ENCODE measurements at regions not wholly inside any gene's neighbourhood (a gene's known extent, or its start where the extent isn't known, plus 50 kb on each side); places are given as distances from the start of the nearest gene placed in this dataset.

- H3K9me3 Mint-ChIP-seq, result peaks cover 2% of the 10 kb centered on the region
- H3K27ac Mint-ChIP-seq, result no peak overlapping the region
- H3K4me3 Mint-ChIP-seq, result no peak overlapping the region
Observed at GRCh38 chr10:3398825-3399646, 226.5 kb upstream of the PITRM1 start.

GRCh38 chr10:3397846-3398245 lies 225.3 kb upstream of the PITRM1 start:
- no peak for DNase-seq (ENCODE audit: low spot score in 2 of 2)
- no peak for ATAC-seq (ENCODE audit: low read depth)
- Mint-ChIP-seq H3K4me1 (peaks cover 10% of the 10 kb centered on the region), H3K27ac (no peak overlapping the region), H3K4me3 (no peak overlapping the region), H3K36me3 (peaks cover 3% of the 10 kb centered on the region), H3K27me3 (peaks cover 8% of the 10 kb centered on the region), H3K9me3 (peaks cover 2% of the 10 kb centered on the region)

More at GRCh38 chr10:3398825-3399646, 226.5 kb upstream of the PITRM1 start:
- ATAC-seq (ENCODE audit: low read depth), result no peak
- Mint-ChIP-seq H3K4me1 (peaks cover 4% of the 10 kb centered on the region), H3K27me3 (peaks cover 7% of the 10 kb centered on the region), H3K36me3 (peaks cover 3% of the 10 kb centered on the region)
- DNase-seq (ENCODE audit: low spot score in 2 of 2), result no peak

GRCh38 chr10:3397231-3397630 lies 224.6 kb upstream of the PITRM1 start:
- no peak for ATAC-seq (ENCODE audit: low read depth)

GRCh38 chr10:3396116-3396515 lies 223.5 kb upstream of the PITRM1 start:
- Mint-ChIP-seq H3K36me3 (peaks cover 3% of the 10 kb centered on the region), H3K4me3 (no peak overlapping the region), H3K9me3 (peaks cover 2% of the 10 kb centered on the region), H3K27ac (no peak overlapping the region), H3K4me1 (peaks cover 10% of the 10 kb centered on the region), H3K27me3 (peaks cover 10% of the 10 kb centered on the region)
- ATAC-seq (ENCODE audit: low read depth) (no peak), DNase-seq (ENCODE audit: low spot score in 2 of 2) (no peak)

More at GRCh38 chr10:3397231-3397630, 224.6 kb upstream of the PITRM1 start:
- Mint-ChIP-seq H3K36me3 (peaks cover 3% of the 10 kb centered on the region), H3K27me3 (peaks cover 8% of the 10 kb centered on the region), H3K4me1 (peaks cover 10% of the 10 kb centered on the region), H3K9me3 (peaks cover 2% of the 10 kb centered on the region), H3K4me3 (no peak overlapping the region), H3K27ac (no peak overlapping the region)
- DNase-seq (ENCODE audit: low spot score in 2 of 2), result no peak

- Mint-ChIP-seq H3K4me3 (no peak overlapping the region), H3K36me3 (peaks cover 3% of the 10 kb centered on the region), H3K27ac (no peak overlapping the region), H3K4me1 (peaks cover 10% of the 10 kb centered on the region), H3K27me3 (peaks cover 14% of the 10 kb centered on the region), H3K9me3 (peaks cover 2% of the 10 kb centered on the region)
- no peak for DNase-seq (ENCODE audit: low spot score in 2 of 2)
- peak; percentile 73 for ATAC-seq (ENCODE audit: low read depth)
Observed at GRCh38 chr10:3395458-3395861, 222.9 kb upstream of the PITRM1 start.

- peaks cover 2% of the 10 kb centered on the region for H3K9me3 Mint-ChIP-seq
- H3K36me3 Mint-ChIP-seq, result peaks cover 3% of the 10 kb centered on the region
- H3K4me3 Mint-ChIP-seq, result no peak overlapping the region
- H3K4me1 Mint-ChIP-seq, result peaks cover 10% of the 10 kb centered on the region
- DNase-seq (ENCODE audit: low spot score in 2 of 2) (no peak), ATAC-seq (ENCODE audit: low read depth) (no peak)
- H3K27me3 Mint-ChIP-seq, result peaks cover 15% of the 10 kb centered on the region
- H3K27ac Mint-ChIP-seq, result no peak overlapping the region
Observed at GRCh38 chr10:3395041-3395440, 222.5 kb upstream of the PITRM1 start.

GRCh38 chr10:3393958-3394357 lies 221.4 kb upstream of the PITRM1 start:
- Mint-ChIP-seq H3K36me3 (peaks cover 3% of the 10 kb centered on the region), H3K27ac (no peak overlapping the region), H3K4me1 (peaks cover 10% of the 10 kb centered on the region), H3K9me3 (peaks cover 2% of the 10 kb centered on the region), H3K27me3 (peaks cover 15% of the 10 kb centered on the region), H3K4me3 (no peak overlapping the region)
- no peak for ATAC-seq (ENCODE audit: low read depth)
- no peak for DNase-seq (ENCODE audit: low spot score in 2 of 2)

- ATAC-seq (ENCODE audit: low read depth) (no peak), DNase-seq (ENCODE audit: low spot score in 2 of 2) (no peak)
- Mint-ChIP-seq H3K36me3 (peaks cover 3% of the 10 kb centered on the region), H3K4me1 (peaks cover 10% of the 10 kb centered on the region), H3K4me3 (no peak overlapping the region), H3K9me3 (peaks cover 2% of the 10 kb centered on the region), H3K27ac (no peak overlapping the region), H3K27me3 (peaks cover 13% of the 10 kb centered on the region)
Observed at GRCh38 chr10:3391657-3392056, 219.1 kb upstream of the PITRM1 start.

- no peak for DNase-seq (ENCODE audit: low spot score in 2 of 2)
- H3K4me1 Mint-ChIP-seq, result peaks cover 7% of the 10 kb centered on the region
- H3K27ac Mint-ChIP-seq, result no peak overlapping the region
- H3K4me3 Mint-ChIP-seq, result no peak overlapping the region
- no peak for ATAC-seq (ENCODE audit: low read depth)
- H3K9me3 Mint-ChIP-seq, result peaks cover 3% of the 10 kb centered on the region
- peaks cover 3% of the 10 kb centered on the region for H3K36me3 Mint-ChIP-seq
- peaks cover 11% of the 10 kb centered on the region for H3K27me3 Mint-ChIP-seq
Observed at GRCh38 chr10:3389130-3389529, 216.5 kb upstream of the PITRM1 start.

GRCh38 chr10:3385487-3385886 lies 212.9 kb upstream of the PITRM1 start:
- Mint-ChIP-seq H3K36me3 (peaks cover 4% of the 10 kb centered on the region), H3K4me3 (no peak overlapping the region), H3K9me3 (peaks cover 9% of the 10 kb centered on the region), H3K27me3 (peaks cover 5% of the 10 kb centered on the region), H3K4me1 (no peaks in the 10 kb centered on the region), H3K27ac (no peak overlapping the region)
- ATAC-seq (ENCODE audit: low read depth) (no peak), DNase-seq (ENCODE audit: low spot score in 2 of 2) (no peak)

- no peak overlapping the region for H3K27ac Mint-ChIP-seq
- no peaks in the 10 kb centered on the region for H3K27me3 Mint-ChIP-seq
- DNase-seq (ENCODE audit: low spot score in 2 of 2) (no peak), ATAC-seq (ENCODE audit: low read depth) (no peak)
- H3K4me3 Mint-ChIP-seq, result no peak overlapping the region
- peaks cover 4% of the 10 kb centered on the region for H3K36me3 Mint-ChIP-seq
- peaks cover 9% of the 10 kb centered on the region for H3K9me3 Mint-ChIP-seq
- no peaks in the 10 kb centered on the region for H3K4me1 Mint-ChIP-seq
Observed at GRCh38 chr10:3382092-3382491, 209.5 kb upstream of the PITRM1 start.

- no peak for DNase-seq (ENCODE audit: low spot score in 2 of 2)
- no peak for ATAC-seq (ENCODE audit: low read depth)
- no peaks in the 10 kb centered on the region for H3K4me1 Mint-ChIP-seq
- H3K27ac Mint-ChIP-seq, result no peak overlapping the region
- H3K36me3 Mint-ChIP-seq, result peaks cover 4% of the 10 kb centered on the region
- H3K4me3 Mint-ChIP-seq, result no peak overlapping the region
- H3K9me3 Mint-ChIP-seq, result peaks cover 9% of the 10 kb centered on the region
- H3K27me3 Mint-ChIP-seq, result no peaks in the 10 kb centered on the region
Observed at GRCh38 chr10:3380406-3381050, 207.9 kb upstream of the PITRM1 start.

GRCh38 chr10:3376631-3377030 lies 204.0 kb upstream of the PITRM1 start:
- ATAC-seq (ENCODE audit: low read depth) (no peak), DNase-seq (ENCODE audit: low spot score in 2 of 2) (no peak)
- no peaks in the 10 kb centered on the region for H3K4me1 Mint-ChIP-seq
- H3K9me3 Mint-ChIP-seq, result peaks cover 2% of the 10 kb centered on the region
- H3K27me3 Mint-ChIP-seq, result no peaks in the 10 kb centered on the region
- H3K4me3 Mint-ChIP-seq, result no peak overlapping the region
- H3K36me3 Mint-ChIP-seq, result no peaks in the 10 kb centered on the region
- H3K27ac Mint-ChIP-seq, result no peak overlapping the region

GRCh38 chr10:3375505-3375904 lies 202.9 kb upstream of the PITRM1 start:
- DNase-seq (ENCODE audit: low spot score in 2 of 2) (no peak), ATAC-seq (ENCODE audit: low read depth) (no peak)
- H3K27ac Mint-ChIP-seq, result no peak overlapping the region
- H3K27me3 Mint-ChIP-seq, result no peaks in the 10 kb centered on the region
- no peaks in the 10 kb centered on the region for H3K36me3 Mint-ChIP-seq
- no peak overlapping the region for H3K4me3 Mint-ChIP-seq
- H3K9me3 Mint-ChIP-seq, result no peaks in the 10 kb centered on the region
- no peaks in the 10 kb centered on the region for H3K4me1 Mint-ChIP-seq

Measured in memory B cell (primary cell).